ENCODE measurements at regions not wholly inside any gene's neighbourhood (a gene's known extent, or its start where the extent isn't known, plus 50 kb on each side); places are given as distances from the start of the nearest gene placed in this dataset.

DNA sequence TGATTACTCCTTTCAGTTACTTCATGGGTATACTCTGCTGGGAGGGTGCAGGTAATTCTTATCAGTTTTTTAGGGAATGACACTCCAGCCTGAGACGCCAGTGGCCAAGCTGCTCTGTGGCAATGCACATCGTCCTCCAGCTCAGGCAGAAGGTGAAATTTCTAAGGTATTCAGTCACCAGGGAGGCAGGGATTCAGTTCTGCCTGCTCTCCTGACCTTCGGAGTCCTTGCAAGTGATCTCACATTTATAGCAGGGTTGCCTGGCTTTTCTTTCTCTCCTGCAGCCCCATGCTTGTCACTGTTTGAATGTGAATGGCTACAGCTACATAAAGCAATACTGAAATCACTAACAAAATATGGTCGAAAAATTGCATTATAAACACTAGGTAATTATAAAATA lies 1447.5 kb downstream of the EFNB2 start:
- ChIA-PET POLR2A (interaction anchor here (0.7 kb wide), 1 partner anchor 634 kb away, joined by 3 read pairs; no protein-coding TSS in a partner anchor), CTCF (no interaction called here)
- Mint-ChIP-seq H3K4me3 (no peak overlapping the region), H3K27ac (no peak overlapping the region), H3K9me3 (no peaks in the 10 kb centered on the region), H3K36me3 (ENCODE audit: low read depth) (no peaks in the 10 kb centered on the region), H3K4me1 (no peaks in the 10 kb centered on the region), H3K27me3 (no peaks in the 10 kb centered on the region)
- DNase-seq, result no peak

DNA sequence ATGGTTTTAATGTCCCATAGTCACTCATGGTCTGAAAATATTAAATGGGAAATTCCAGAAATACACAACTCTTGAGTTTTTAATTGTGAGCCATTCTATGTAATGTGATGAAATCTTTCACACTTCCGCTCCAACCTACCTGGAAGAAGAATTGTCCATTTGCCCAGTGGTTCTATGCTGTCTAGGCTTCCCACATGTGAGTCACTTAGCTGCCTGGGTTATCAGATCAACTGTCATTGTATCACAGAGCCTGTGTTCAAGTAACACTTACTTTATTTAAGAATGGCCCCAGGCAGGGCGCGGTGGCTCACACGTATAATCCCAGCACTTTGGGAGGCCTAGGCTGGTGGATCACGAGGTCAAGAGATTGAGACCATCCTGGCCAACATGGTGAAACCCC lies 1450.5 kb downstream of the EFNB2 start:
- CTCF ChIA-PET, result no interaction called here
- DNase-seq, result no peak
- Mint-ChIP-seq H3K27ac (no peak overlapping the region), H3K27me3 (no peaks in the 10 kb centered on the region), H3K4me3 (no peak overlapping the region), H3K4me1 (no peaks in the 10 kb centered on the region), H3K36me3 (ENCODE audit: low read depth) (no peaks in the 10 kb centered on the region), H3K9me3 (no peaks in the 10 kb centered on the region)
- POLR2A ChIA-PET, result no interaction called here

DNA sequence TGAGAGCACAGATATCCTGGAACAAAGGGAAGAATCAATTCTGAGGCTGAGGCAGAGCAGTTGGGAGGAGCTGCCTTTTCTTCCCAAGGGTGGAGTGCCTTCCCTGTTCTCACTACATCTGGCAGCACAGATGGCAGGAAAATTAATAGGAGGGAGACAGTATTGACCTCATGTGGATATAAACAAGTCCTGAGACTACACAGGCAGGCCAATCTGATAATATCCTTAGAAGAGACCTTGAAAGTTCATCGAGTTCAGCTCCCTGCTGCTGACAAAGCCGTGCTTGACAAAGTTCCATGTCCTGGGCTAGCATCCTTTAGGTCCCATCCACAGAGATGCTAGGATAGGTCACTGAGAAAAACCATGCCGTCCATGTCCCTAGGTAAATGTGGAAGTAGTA lies 1451.5 kb downstream of the EFNB2 start:
- Mint-ChIP-seq H3K27me3 (no peaks in the 10 kb centered on the region), H3K4me3 (no peak overlapping the region), H3K27ac (no peak overlapping the region), H3K9me3 (no peaks in the 10 kb centered on the region), H3K4me1 (no peaks in the 10 kb centered on the region), H3K36me3 (ENCODE audit: low read depth) (no peaks in the 10 kb centered on the region)
- DNase-seq, result no peak
- POLR2A ChIA-PET, result no interaction called here
- CTCF ChIA-PET, result no interaction called here

DNA sequence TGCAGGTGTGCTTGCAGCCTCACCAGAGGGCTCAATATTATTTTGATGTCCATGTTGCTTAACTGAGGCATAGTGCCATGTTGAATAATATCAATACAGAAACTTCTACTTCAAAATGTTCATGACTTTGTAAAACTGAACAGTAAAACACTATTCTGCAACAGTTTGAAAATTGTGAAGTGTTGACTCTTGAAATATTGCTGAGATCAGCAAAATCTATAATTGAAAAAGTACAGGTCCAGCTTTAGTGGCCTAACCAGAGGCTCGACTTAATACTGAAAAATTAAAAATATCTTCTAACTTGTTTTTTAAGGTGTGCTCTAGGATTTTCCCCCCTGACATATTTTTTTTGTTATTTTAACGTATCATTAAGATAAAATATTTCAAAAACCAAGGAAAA lies 1460.7 kb downstream of the EFNB2 start:
- Mint-ChIP-seq H3K4me1 (no peaks in the 10 kb centered on the region), H3K36me3 (ENCODE audit: low read depth) (no peaks in the 10 kb centered on the region), H3K27me3 (no peaks in the 10 kb centered on the region), H3K9me3 (no peaks in the 10 kb centered on the region), H3K27ac (no peak overlapping the region), H3K4me3 (no peak overlapping the region)
- POLR2A ChIA-PET, result no interaction called here
- CTCF ChIA-PET, result no interaction called here
- no peak for DNase-seq

DNA sequence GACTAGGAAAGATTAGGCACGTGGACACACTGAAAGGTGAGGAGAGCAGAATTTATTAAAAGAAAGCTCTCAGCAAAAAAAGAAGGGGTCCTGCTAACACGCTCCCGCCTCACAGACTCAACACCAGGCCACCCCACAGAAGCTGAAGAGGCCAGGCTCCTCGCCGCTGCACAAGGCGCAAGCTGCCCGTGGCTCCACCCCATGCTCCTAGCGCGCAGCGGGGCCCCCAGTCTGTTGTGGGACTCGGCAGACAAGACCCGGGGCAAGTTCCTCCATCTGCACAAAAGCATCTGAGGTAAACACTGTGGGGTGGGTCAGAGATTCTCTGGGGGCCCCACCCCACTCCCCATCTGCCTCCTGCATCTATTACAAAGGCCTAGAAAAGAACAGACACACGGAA lies 1462.4 kb downstream of the EFNB2 start:
- Mint-ChIP-seq H3K9me3 (no peaks in the 10 kb centered on the region), H3K4me1 (no peaks in the 10 kb centered on the region), H3K36me3 (ENCODE audit: low read depth) (no peaks in the 10 kb centered on the region), H3K4me3 (no peak overlapping the region), H3K27ac (no peak overlapping the region), H3K27me3 (no peaks in the 10 kb centered on the region)
- DNase-seq, result no peak
- ChIA-PET POLR2A (no interaction called here), CTCF (no interaction called here)

DNA sequence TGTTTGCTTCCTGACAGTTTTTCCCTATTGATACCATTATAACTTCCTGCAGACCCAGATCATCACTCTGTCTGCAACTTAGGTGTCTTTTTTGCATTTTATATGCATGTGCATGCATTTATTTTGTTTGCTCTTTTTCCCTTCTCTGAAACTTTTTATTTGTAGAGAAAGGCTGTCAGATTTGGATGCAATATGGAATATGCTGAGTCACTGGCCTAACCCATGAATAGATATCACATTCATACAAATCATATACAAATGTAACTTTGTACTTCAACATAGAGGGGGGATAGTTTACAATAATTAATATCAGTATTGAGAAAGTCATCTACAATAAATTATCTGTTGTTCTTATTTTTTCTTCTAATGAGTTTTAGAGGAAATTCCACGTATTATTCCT lies 1465.0 kb downstream of the EFNB2 start:
- ChIA-PET CTCF (no interaction called here), POLR2A (no interaction called here)
- no peaks in the 10 kb centered on the region for H3K36me3 Mint-ChIP-seq (ENCODE audit: low read depth)
- DNase-seq, result no peak
- H3K27me3 Mint-ChIP-seq, result no peaks in the 10 kb centered on the region
- no peaks in the 10 kb centered on the region for H3K4me1 Mint-ChIP-seq
- H3K27ac Mint-ChIP-seq, result no peak overlapping the region
- no peaks in the 10 kb centered on the region for H3K9me3 Mint-ChIP-seq
- no peak overlapping the region for H3K4me3 Mint-ChIP-seq

DNA sequence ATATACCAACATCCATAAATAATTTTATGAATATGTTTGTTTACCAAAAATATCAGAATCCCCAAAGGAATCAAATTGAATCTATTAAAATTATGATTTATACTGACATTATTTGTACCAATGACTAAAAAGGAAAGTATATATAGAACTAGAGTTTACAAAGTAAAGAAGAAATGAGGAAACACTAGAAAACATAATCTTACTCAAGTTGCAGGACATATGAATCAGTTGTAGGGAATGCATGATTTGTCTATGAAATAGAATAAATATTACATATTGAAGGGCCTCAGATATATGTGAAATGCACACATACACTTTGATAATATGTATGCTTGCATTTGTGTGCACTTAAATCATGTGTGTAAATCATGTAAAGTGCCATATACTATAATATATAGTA lies 1466.4 kb downstream of the EFNB2 start:
- no peaks in the 10 kb centered on the region for H3K4me1 Mint-ChIP-seq
- H3K27ac Mint-ChIP-seq, result no peak overlapping the region
- H3K9me3 Mint-ChIP-seq, result no peaks in the 10 kb centered on the region
- no peak for DNase-seq
- POLR2A ChIA-PET, result no interaction called here
- H3K36me3 Mint-ChIP-seq (ENCODE audit: low read depth), result no peaks in the 10 kb centered on the region
- CTCF ChIA-PET, result no interaction called here
- H3K27me3 Mint-ChIP-seq, result no peaks in the 10 kb centered on the region
- H3K4me3 Mint-ChIP-seq, result no peak overlapping the region

DNA sequence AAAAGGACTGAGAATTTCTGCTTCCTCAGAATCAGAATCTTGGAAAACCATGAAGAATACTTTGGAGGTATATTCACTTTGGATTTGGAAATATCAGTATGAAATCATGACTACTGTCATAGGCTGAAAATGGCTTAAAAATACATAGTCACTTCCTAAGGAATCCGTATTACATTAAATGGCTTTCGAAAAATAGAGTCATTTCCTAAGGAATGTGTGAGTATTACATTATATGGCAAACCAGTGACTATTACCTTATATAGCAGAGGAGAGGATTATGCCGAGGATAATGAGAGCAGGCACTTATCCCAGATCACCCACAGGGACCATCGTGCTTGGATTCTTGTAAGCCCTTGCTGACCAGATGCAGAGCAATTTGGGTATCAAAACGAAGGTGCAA lies 1471.8 kb downstream of the EFNB2 start:
- CTCF ChIA-PET, result no interaction called here
- no peaks in the 10 kb centered on the region for H3K9me3 Mint-ChIP-seq
- no peak overlapping the region for H3K27ac Mint-ChIP-seq
- no peaks in the 10 kb centered on the region for H3K4me1 Mint-ChIP-seq
- no peak for DNase-seq
- no peak overlapping the region for H3K4me3 Mint-ChIP-seq
- POLR2A ChIA-PET, result no interaction called here
- no peaks in the 10 kb centered on the region for H3K36me3 Mint-ChIP-seq (ENCODE audit: low read depth)
- no peaks in the 10 kb centered on the region for H3K27me3 Mint-ChIP-seq

DNA sequence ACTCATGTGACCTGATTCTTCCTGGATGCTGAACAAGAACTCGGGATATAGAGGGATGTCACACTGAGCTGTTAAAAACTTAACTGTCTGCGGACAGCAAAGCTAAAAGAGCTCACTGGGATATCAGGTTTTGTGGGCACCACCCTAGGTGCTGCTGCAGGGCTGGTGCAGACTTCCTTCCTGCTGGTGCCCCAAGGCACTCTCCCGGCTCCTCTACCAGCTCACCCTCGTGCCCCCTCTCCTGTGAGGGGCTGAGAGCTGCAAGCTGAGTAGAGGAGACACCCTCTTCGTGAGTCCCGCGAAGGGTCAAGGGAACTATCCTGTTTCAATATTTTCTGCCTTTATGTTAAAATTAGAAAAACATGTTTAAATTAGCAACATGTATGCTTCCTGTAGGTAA lies 1475.7 kb downstream of the EFNB2 start:
- ChIA-PET CTCF (no interaction called here), POLR2A (no interaction called here)
- no peaks in the 10 kb centered on the region for H3K27me3 Mint-ChIP-seq
- no peak for DNase-seq
- H3K4me3 Mint-ChIP-seq, result no peak overlapping the region
- no peaks in the 10 kb centered on the region for H3K9me3 Mint-ChIP-seq
- no peak overlapping the region for H3K27ac Mint-ChIP-seq
- no peaks in the 10 kb centered on the region for H3K36me3 Mint-ChIP-seq (ENCODE audit: low read depth)
- no peaks in the 10 kb centered on the region for H3K4me1 Mint-ChIP-seq

DNA sequence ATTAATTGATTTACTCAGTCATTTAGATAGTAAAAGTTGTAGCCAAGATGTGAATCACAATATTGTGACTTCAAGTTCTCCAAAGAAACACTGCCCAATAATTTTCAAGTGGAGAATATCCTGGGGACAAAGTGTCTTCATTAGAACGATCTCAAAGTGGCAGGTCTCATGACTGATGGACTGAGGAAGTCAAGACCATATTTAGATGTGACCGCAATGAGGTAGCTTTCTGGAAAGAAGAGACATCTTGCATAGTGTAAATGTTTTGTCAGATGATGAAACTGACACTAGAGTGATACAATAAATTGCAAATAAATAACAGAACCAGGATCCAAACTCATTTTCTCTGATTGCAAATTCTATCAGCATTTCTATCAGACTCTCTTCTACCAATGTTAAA lies 1476.9 kb downstream of the EFNB2 start:
- no peak for DNase-seq
- CTCF ChIA-PET, result no interaction called here
- no peak overlapping the region for H3K4me3 Mint-ChIP-seq
- no peaks in the 10 kb centered on the region for H3K9me3 Mint-ChIP-seq
- no peak overlapping the region for H3K27ac Mint-ChIP-seq
- no peaks in the 10 kb centered on the region for H3K36me3 Mint-ChIP-seq (ENCODE audit: low read depth)
- POLR2A ChIA-PET, result no interaction called here
- no peaks in the 10 kb centered on the region for H3K4me1 Mint-ChIP-seq
- no peaks in the 10 kb centered on the region for H3K27me3 Mint-ChIP-seq

DNA sequence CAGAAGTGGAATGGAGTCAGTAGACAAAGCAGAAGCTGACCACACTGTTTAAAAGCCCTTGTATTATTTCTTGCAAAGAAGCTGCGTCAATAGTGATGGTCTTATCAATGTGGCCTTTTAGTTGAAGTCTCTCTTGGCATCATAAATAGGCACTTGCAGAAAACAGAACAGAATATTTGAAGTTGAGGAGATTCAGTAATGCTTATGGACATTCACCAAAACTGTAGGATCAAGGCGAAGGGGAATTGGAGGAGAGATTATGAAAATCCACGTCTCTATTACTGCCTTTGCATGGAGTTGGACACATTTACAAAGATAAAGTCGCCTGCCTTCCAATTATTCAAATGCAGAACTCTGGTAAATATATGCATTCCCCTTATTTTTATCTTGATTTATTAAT lies 1482.8 kb downstream of the EFNB2 start:
- Mint-ChIP-seq H3K27me3 (no peaks in the 10 kb centered on the region), H3K4me3 (no peak overlapping the region), H3K4me1 (no peaks in the 10 kb centered on the region), H3K9me3 (no peaks in the 10 kb centered on the region), H3K36me3 (ENCODE audit: low read depth) (no peaks in the 10 kb centered on the region), H3K27ac (no peak overlapping the region)
- ChIA-PET CTCF (no interaction called here), POLR2A (no interaction called here)
- no peak for DNase-seq

DNA sequence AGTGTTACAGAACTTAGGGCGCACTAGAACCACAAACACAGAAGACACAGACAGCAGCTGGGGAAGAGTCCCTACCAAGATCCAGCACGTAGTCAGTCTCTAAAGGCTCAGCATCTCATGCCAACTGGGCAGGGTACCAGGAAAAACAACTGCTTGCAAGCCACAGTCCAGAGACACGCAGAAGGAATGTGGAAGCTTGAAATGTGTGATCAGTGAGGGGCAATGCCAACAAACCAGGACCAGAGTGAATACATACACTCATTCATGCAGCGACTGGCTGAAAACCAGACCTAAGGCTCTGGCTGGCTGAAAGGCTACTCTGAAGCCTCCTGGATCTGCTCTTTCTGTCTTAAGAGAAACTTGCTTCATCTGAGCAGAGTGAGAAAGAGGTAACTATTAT lies 1484.8 kb downstream of the EFNB2 start:
- ChIA-PET POLR2A (no interaction called here), CTCF (no interaction called here)
- Mint-ChIP-seq H3K4me1 (no peaks in the 10 kb centered on the region), H3K4me3 (no peak overlapping the region), H3K27me3 (no peaks in the 10 kb centered on the region), H3K9me3 (no peaks in the 10 kb centered on the region), H3K27ac (no peak overlapping the region), H3K36me3 (ENCODE audit: low read depth) (no peaks in the 10 kb centered on the region)
- DNase-seq, result no peak

DNA sequence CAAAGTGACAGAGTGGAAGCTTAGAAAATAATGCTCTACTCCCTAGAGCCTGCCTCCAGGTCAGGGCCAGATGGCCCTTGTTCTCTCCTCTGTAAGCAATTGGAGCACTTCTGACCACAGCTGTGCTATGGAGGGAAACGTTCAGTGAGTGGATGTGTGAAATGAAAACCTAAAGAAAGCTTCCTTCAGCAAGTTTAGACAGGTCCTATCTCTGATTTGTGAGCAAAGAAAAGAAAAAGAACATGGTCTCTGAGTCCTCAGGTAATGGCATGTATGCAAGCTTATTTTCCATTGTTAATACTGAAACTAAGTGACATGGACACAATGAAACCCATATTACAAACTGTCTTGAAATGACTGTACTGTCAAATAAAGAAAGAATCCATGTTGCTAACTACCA lies 1486.8 kb downstream of the EFNB2 start:
- no peaks in the 10 kb centered on the region for H3K36me3 Mint-ChIP-seq (ENCODE audit: low read depth)
- no peak overlapping the region for H3K4me3 Mint-ChIP-seq
- no peak overlapping the region for H3K27ac Mint-ChIP-seq
- POLR2A ChIA-PET, result no interaction called here
- no peaks in the 10 kb centered on the region for H3K27me3 Mint-ChIP-seq
- no peaks in the 10 kb centered on the region for H3K4me1 Mint-ChIP-seq
- H3K9me3 Mint-ChIP-seq, result peaks cover under 1% of the 10 kb centered on the region
- DNase-seq, result no peak
- CTCF ChIA-PET, result no interaction called here

DNA sequence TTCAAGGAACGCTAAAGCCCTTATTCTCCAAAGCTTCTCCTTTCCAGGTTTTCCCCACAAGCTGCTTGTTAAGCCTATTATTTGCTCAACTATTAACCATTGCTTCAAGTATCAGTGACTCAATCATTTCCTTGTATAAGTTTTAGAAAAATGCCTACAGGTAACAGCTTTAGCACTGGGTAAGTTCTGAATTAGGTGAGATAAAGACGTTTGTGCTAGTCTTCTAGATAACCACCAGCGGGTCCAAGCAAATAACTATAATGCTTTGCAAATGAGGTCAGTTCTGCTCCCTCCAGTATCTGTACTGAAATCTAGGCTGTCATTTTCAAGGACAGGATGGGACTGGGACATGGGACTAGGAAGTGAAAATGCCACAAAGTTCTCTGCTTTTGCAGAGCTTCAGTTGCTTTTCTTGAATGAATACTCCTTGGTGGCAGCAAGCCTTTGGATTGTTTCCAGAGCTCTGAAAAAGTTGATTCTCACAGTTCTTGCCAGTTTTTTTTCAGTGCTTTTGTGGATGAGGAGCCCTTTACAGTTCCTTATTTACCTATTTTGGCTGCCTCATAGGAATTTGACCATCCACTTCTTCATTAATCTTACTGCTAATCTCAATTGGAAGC lies 1487.7 kb downstream of the EFNB2 start:
- CTCF ChIA-PET, result no interaction called here
- peaks cover 4% of the 10 kb centered on the region for H3K9me3 Mint-ChIP-seq

DNA sequence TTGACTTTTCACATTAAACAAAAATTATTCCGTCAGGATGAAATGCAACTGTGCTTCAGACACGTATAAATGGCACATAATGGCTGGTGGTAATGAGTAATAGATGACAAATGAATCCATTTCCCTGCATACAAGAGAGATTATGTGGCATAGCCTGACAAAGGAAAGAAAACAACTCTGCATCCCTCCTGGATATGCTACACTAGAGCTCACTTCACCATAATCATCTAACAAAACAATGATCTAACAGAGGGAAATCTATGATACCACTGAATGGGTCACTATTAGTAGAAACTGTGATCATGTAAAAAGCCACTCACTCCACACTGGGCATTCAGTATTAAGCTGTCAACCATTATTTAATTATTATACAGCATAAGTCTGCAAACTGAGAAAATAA lies 1498.4 kb downstream of the EFNB2 start:
- DNase-seq, result no peak
- H3K27me3 Mint-ChIP-seq, result no peaks in the 10 kb centered on the region
- ChIA-PET CTCF (no interaction called here), POLR2A (no interaction called here)
- no peak overlapping the region for H3K4me3 Mint-ChIP-seq
- H3K27ac Mint-ChIP-seq, result no peak overlapping the region
- no peaks in the 10 kb centered on the region for H3K9me3 Mint-ChIP-seq
- no peaks in the 10 kb centered on the region for H3K4me1 Mint-ChIP-seq
- no peaks in the 10 kb centered on the region for H3K36me3 Mint-ChIP-seq (ENCODE audit: low read depth)

More for the DNA sequence above, 1487.7 kb downstream of the EFNB2 start:
- Mint-ChIP-seq H3K4me3 (no peak overlapping the region), H3K27me3 (no peaks in the 10 kb centered on the region), H3K36me3 (ENCODE audit: low read depth) (no peaks in the 10 kb centered on the region), H3K27ac (no peak overlapping the region), H3K4me1 (no peaks in the 10 kb centered on the region)
- no peak for DNase-seq
- POLR2A ChIA-PET, result no interaction called here
